Esophagus squamous epithelium (tissue), 4 donors: ENCODE measurements at regions not wholly inside any gene's neighbourhood (a gene's known extent, or its start where the extent isn't known, plus 50 kb on each side); places are given as distances from the start of the nearest gene placed in this dataset.

Source experiments
- POLR2A ChIP-seq, 4 donors: fragments of 450-650 bp; IDR thresholded peaks; one replicate each; pipeline ENCODE4 v1.6.1; 2017; ENCODE audit warnings: antibody characterized with exemption in 4 of 4, mild to moderate bottlenecking in 4 of 4, moderate library complexity in 3 of 4
- TF ChIP-seq, protein P1 (sequence below), 6 experiments: fragments of 450-650 bp in 4 of 6; fragments of 200-600 bp in 2 of 6; sonication (generic) in 2 of 6; IDR thresholded peaks; one replicate each; pipeline ENCODE4 v1.5.1; 2016 to 2019; ENCODE audit warnings: antibody characterized with exemption in 6 of 6, mild to moderate bottlenecking in 4 of 6, moderate library complexity in 4 of 6

DNA sequence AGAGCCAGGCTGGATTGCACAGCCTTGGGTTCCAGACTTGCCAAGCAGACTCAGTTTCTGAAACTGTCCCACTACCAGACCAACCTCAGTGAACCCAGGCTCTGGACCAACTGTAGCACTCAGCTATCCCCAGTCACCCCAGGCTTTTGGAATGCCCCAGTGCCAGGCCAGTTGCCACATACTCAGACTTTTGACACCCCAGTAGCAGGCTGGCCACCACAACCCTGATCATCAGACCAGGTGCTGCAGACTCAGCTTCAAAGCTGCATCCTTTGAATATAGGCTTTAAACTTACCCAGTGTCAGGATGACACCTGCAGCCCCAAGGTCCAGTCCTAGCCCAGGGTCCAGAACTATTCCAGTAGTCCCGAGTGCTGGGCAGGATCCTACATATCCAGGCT, 1389.9 kb downstream of the ARAP2 start:
- TF ChIP-seq, protein P1, sequence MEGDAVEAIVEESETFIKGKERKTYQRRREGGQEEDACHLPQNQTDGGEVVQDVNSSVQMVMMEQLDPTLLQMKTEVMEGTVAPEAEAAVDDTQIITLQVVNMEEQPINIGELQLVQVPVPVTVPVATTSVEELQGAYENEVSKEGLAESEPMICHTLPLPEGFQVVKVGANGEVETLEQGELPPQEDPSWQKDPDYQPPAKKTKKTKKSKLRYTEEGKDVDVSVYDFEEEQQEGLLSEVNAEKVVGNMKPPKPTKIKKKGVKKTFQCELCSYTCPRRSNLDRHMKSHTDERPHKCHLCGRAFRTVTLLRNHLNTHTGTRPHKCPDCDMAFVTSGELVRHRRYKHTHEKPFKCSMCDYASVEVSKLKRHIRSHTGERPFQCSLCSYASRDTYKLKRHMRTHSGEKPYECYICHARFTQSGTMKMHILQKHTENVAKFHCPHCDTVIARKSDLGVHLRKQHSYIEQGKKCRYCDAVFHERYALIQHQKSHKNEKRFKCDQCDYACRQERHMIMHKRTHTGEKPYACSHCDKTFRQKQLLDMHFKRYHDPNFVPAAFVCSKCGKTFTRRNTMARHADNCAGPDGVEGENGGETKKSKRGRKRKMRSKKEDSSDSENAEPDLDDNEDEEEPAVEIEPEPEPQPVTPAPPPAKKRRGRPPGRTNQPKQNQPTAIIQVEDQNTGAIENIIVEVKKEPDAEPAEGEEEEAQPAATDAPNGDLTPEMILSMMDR (IDR thresholded peaks at IDR 0.05) = no peak
- no peak for TF ChIP-seq POLR2A (IDR thresholded peaks at IDR 0.05)
